HEK293T (cell line): ENCODE measurements at regions not wholly inside any gene's neighbourhood (a gene's known extent, or its start where the extent isn't known, plus 50 kb on each side); places are given as distances from the start of the nearest gene placed in this dataset.

Source experiments
- CTCF ChIA-PET: fragments of 350-600 bp; formaldehyde crosslinking; extraction: SDS; loops from one replicate; lab custom pipeline; 2021; ENCODE audit warnings: antibody characterized with exemption, inconsistent platforms; lab: Yijun Ruan, JAX
- POLR2A ChIA-PET: fragments of 350-600 bp; formaldehyde crosslinking; extraction: SDS; loops from one replicate; lab custom pipeline; 2020; ENCODE audit warnings: antibody characterized with exemption, inconsistent platforms; lab: Yijun Ruan, JAX
- DNase-seq: peaks from one replicate; pipeline ENCODE4 v3.0.0; 2012; ENCODE audit warnings: mixed read lengths; ENCODE audit errors: extremely low spot score
- ARNT ChIP-seq: fragments of 450-650 bp; IDR thresholded peaks from 2 replicates; pipeline ENCODE4 v1.6.1; 2017; ENCODE audit warnings: mild to moderate bottlenecking
- BHLHE40 ChIP-seq: fragments of 450-650 bp; IDR thresholded peaks from 2 replicates; pipeline ENCODE4 v1.6.1; 2016; ENCODE audit warnings: mild to moderate bottlenecking, moderate library complexity, borderline replicate concordance
- CTBP1 ChIP-seq: fragments of 450-650 bp; IDR thresholded peaks from 2 replicates; pipeline ENCODE4 v1.6.1; 2016; ENCODE audit warnings: borderline replicate concordance
- ELF4 ChIP-seq: fragments of 450-650 bp; IDR thresholded peaks from 2 replicates; pipeline ENCODE4 v1.6.1; 2017; ENCODE audit warnings: antibody characterized with exemption
- FOXA1 ChIP-seq: fragments of 450-650 bp; IDR thresholded peaks from 2 replicates; pipeline ENCODE4 v1.6.1; 2016; ENCODE audit warnings: mild to moderate bottlenecking
- FOXK2 ChIP-seq: fragments of 450-650 bp; IDR thresholded peaks from 2 replicates; pipeline ENCODE4 v1.6.1; 2016; ENCODE audit warnings: mild to moderate bottlenecking
- FOXM1 ChIP-seq: fragments of 450-650 bp; IDR thresholded peaks from 2 replicates; pipeline ENCODE4 v1.6.1; 2017; ENCODE audit warnings: mild to moderate bottlenecking, borderline replicate concordance
- HDGF ChIP-seq: fragments of 450-650 bp; IDR thresholded peaks from 2 replicates; pipeline ENCODE4 v1.6.1; 2017; ENCODE audit warnings: antibody characterized with exemption, borderline replicate concordance
- L3MBTL2 ChIP-seq: fragments of 450-650 bp; conservative IDR thresholded peaks from 2 replicates; pipeline ENCODE4 v1.6.1; 2016; ENCODE audit warnings: mild to moderate bottlenecking
- LEF1 ChIP-seq: fragments of 450-650 bp; IDR thresholded peaks from 2 replicates; pipeline ENCODE4 v1.6.1; 2017; ENCODE audit warnings: mild to moderate bottlenecking, borderline replicate concordance
- NFRKB ChIP-seq: fragments of 450-650 bp; IDR thresholded peaks from 2 replicates; pipeline ENCODE4 v1.6.1; 2016; ENCODE audit warnings: mild to moderate bottlenecking, moderate library complexity
- SP1 ChIP-seq: fragments of 450-650 bp; IDR thresholded peaks from 2 replicates; pipeline ENCODE4 v1.6.1; 2017
- SUZ12 ChIP-seq: fragments of 450-650 bp; IDR thresholded peaks from 2 replicates; pipeline ENCODE4 v1.6.1; 2016; ENCODE audit warnings: mild to moderate bottlenecking
- TARDBP ChIP-seq: fragments of 450-650 bp; IDR thresholded peaks from 2 replicates; pipeline ENCODE4 v1.6.1; 2016
- ZNF384 ChIP-seq: fragments of 450-650 bp; IDR thresholded peaks from 2 replicates; pipeline ENCODE4 v1.6.1; 2016
- TF ChIP-seq, protein P1 (sequence below): fragments of 450-650 bp; IDR thresholded peaks from 2 replicates; pipeline ENCODE4 v1.6.1; 2016

DNA sequence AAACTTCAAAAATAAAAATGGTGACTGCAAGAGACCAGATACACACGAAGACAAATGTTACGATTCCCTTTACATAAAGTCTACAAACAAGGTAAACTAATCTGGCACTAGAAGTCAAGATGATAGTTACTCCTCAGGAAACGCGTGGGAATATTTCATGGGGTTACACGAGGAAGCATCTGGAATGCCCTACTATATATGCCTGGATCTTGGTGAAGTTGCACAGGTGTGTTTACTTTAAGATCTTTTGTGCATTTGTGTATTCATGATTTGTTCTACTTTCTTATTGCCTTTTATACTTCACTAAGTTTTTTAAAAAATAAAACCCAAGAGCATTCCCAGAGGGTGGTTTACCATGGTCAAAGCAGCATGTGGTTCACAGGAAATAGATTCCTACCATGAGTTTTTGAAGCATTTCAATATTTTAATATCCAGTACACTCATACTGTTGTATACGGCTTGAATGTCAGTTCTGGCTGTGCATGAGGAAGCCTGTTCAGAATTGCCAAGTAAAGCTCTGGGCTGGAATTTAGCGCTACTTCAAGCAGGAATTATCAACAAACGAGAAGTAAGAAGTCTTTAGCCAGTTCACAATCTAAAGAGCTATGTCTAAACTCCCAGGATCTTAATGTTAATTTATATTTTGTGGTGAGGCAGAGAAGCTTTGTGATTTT, 239.8 kb upstream of the KLHL1 start:
- DNase-seq = no peak
- POLR2A ChIA-PET = no interaction called here
- TF ChIP-seq, protein P1, sequence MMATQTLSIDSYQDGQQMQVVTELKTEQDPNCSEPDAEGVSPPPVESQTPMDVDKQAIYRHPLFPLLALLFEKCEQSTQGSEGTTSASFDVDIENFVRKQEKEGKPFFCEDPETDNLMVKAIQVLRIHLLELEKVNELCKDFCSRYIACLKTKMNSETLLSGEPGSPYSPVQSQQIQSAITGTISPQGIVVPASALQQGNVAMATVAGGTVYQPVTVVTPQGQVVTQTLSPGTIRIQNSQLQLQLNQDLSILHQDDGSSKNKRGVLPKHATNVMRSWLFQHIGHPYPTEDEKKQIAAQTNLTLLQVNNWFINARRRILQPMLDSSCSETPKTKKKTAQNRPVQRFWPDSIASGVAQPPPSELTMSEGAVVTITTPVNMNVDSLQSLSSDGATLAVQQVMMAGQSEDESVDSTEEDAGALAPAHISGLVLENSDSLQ = no peak
- TF ChIP-seq FOXK2 (no peak), ELF4 (no peak), LEF1 (no peak), ZNF384 (no peak), SUZ12 (no peak), CTBP1 (no peak), HDGF (no peak), NFRKB (no peak), SP1 (no peak), BHLHE40 (no peak), ARNT (no peak), FOXA1 (no peak), L3MBTL2 (no peak), TARDBP (no peak), FOXM1 (no peak)
- CTCF ChIA-PET = no interaction called here

DNA sequence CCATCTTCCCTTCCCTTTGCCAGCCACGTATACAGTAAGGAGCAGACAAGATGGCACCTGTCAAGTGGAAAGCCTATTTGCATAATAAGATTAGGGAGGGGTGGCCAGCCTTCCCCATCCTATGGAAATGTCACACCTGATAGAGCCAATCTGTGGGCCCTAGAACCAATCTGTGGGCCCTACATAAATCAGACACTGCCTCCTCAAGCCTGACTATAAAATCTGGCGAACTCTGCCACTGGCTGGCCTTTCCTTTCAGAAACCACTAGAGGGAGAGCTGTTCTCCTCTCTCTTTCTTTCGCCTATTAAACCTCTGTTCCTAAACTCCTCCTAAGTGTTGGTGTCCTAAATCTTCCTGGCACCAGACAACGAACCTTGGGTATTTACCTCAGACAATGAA, 231.5 kb upstream of the KLHL1 start:
- peak; percentile 50 for DNase-seq
- TF ChIP-seq, protein P1 = peak; percentile 47
- no peak for TF ChIP-seq ARNT
- ChIA-PET POLR2A (no interaction called here), CTCF (interaction anchor here (0.7 to 0.8 kb wide), 2 partner anchors 12 to 29 kb away, joined by 3 to 4 read pairs; no protein-coding TSS in a partner anchor)

DNA sequence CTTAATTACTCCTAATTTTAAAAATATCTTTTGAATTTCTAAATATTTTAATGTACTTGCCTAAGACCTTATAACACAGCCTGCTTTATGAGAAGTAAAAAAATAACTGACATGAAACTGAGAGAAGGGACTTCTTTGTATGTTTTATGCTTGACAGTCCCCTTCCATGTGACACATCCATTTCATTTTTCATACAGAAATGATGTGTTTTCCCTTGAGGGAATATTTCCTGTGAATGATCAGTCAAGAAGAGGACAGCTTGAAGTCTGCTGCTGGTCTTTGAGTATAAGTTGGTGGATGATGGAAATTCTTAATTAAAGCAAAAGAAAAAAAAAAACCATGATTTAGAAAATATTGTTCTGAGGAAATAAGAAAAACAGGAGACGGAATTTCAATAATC, 230.4 kb upstream of the KLHL1 start:
- no peak for DNase-seq
- TF ChIP-seq BHLHE40 (no peak), L3MBTL2 (no peak), HDGF (no peak), FOXM1 (no peak), FOXA1 (no peak), SUZ12 (no peak), ARNT (no peak), LEF1 (no peak), FOXK2 (no peak), NFRKB (no peak)
- ChIA-PET POLR2A (no interaction called here), CTCF (interaction anchor here (0.8 kb wide), 1 partner anchor 10 kb away, joined by 3 read pairs; no protein-coding TSS in a partner anchor)

DNA sequence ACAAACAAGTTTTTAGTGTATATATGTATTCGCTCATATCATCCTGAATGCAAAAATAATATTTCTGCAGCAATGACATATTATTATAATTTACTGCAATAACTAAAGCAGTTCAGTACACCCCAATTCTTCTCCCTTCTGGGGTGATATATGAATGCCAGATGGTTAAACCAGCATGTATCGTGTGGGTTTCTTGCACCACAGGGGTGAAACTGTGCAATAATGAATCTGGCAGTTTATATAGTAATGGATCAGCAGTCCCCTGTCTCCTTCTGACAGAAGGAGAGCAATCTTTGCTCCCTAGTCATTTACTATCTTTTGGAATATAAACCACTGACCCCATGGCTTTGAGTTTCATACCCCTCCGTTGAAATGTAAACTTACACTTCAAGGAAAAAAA, 228.6 kb upstream of the KLHL1 start:
- no peak for TF ChIP-seq CTBP1
- no peak for TF ChIP-seq NFRKB
- no peak for TF ChIP-seq SUZ12
- TF ChIP-seq L3MBTL2 = no peak
- TF ChIP-seq ARNT = no peak
- TF ChIP-seq, protein P1 = no peak
- no peak for TF ChIP-seq BHLHE40
- no peak for TF ChIP-seq ZNF384
- no peak for TF ChIP-seq ELF4
- TF ChIP-seq SP1 = no peak
- no peak for TF ChIP-seq TARDBP
- no peak for TF ChIP-seq LEF1
- TF ChIP-seq FOXK2 = no peak
- TF ChIP-seq HDGF = no peak
- no peak for TF ChIP-seq FOXM1
- TF ChIP-seq FOXA1 = no peak
- no peak for DNase-seq
- ChIA-PET CTCF (no interaction called here), POLR2A (no interaction called here)

DNA sequence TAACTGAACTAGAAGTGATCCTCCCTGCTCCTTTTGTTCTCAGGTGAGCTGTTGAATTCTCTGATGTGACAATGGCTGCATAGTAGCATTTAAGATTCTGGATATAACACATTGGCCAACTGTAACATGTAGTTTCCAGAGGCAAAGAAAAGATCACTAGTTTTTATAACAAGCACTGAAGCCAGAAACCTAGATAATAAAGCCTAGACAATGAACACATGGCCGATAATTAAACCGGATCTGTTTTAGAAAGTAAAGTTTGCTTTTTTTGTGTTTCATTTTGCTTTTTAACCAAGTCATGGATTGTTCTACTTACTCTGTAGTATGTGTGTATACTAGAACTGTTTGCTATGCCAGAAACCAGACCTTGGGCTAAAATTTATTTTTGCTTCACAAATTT, 225.5 kb upstream of the KLHL1 start:
- POLR2A ChIA-PET = no interaction called here
- TF ChIP-seq BHLHE40 (no peak), NFRKB (no peak), FOXM1 (no peak), LEF1 (no peak), HDGF (no peak)
- TF ChIP-seq, protein P1 = no peak

DNA sequence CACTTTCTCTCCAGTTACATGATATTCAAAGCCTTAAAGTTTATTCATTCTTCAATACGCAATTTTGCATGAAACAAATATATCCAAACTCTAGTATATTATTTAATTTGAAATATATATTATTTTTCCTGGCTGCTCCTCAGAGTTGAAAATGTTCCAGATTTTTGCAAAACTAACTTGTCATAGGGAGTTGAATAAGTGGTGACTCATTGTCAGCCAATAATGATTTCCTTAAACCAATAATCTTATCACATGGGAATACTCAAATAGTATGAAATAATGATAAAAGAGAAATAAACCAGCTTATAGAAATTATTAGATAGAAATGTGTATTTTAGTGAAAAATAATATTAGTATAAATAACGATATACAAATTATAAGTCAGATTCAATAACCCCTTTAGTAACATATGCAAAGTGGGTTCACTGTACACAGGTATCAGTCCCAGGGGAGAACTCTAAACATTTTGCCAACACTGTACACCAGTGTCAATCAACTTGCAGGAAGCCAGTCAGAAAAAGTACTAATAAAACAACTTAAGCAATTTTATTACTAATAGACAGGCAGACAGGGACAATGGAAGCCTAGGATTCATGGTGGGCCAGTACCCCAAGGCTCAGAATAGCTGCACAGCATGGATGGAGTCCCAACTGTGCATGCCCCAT, 222.6 kb upstream of the KLHL1 start:
- no peak for DNase-seq
- TF ChIP-seq SUZ12 (no peak), CTBP1 (no peak), ZNF384 (no peak), FOXA1 (no peak), NFRKB (no peak), LEF1 (no peak), SP1 (no peak), ELF4 (no peak), FOXK2 (no peak)
- CTCF ChIA-PET = interaction anchor here (0.6 kb wide), 1 partner anchor 238 kb away, joined by 3 read pairs; no protein-coding TSS in a partner anchor
- POLR2A ChIA-PET = no interaction called here

More for the DNA sequence above, 225.5 kb upstream of the KLHL1 start:
- CTCF ChIA-PET = no interaction called here
- no peak for DNase-seq
